ENCODE measurements at regions not wholly inside any gene's neighbourhood (a gene's known extent, or its start where the extent isn't known, plus 50 kb on each side); places are given as distances from the start of the nearest gene placed in this dataset.

DNA sequence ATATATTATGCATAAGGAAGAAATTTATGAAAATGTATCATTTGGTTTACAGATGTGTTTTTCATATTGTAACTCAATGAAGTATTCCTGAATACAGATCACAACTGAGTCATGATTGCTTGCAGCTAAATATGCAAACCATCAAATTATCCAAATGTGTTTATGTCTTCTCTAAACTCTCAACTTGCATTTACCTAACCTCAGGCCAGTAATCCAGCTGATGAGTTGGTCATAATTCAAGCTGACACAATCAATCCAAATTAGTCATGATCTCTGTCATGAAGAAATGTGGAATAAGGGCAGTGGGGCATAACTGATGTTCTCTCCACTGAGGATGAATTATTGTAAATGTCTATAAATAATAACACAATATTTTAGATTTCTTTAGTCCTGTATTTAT, 104.8 kb upstream of the CNTN1 start:
- in situ Hi-C loops (cut with HindIII; ENCODE audit: low pct_unique_long_range_greater_than_20kb, low sequenced_read_pairs), result no loop called here
- DNase-seq (ENCODE audit: low read depth), result no peak

DNA sequence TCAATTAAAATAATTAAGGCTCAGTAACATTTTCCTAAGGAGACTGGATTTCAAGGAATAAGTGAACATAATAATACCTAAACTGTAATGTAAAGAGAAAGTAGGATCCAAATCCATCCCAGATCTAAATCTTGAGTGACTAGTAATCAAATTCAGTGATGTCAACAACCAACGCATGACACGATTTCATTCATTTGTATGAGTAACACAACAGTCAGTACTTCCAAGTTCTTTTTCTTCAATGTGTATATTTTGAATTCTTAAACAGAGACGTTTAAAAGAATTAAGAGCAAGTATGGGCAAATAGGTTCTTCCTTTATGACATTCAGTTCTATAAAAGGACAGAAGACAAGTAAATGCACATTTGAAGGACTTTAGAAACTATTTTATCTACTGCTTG, 104.3 kb upstream of the CNTN1 start:
- DNase-seq (ENCODE audit: low read depth), result no peak
- in situ Hi-C loops (cut with HindIII; ENCODE audit: low pct_unique_long_range_greater_than_20kb, low sequenced_read_pairs), result no loop called here

DNA sequence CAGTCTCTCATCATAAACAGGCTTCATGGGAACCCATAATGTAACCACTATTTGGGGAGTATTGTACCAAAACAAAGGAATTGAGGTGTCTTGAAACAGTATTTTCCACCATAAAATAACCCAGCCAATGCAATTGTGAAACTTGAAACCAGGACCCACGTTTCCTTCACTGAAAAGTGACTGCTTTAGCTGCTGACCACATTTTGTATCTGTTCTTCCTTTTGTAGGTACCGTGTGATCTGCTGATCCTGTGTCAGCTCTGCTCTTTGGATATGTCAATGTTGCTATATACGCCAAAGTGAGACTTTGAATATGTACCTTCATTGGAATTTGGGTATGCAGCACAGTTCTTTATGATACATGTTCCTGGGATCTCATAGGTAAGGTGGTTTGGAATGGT, 95.1 kb upstream of the CNTN1 start:
- in situ Hi-C loops (cut with HindIII; ENCODE audit: low pct_unique_long_range_greater_than_20kb, low sequenced_read_pairs), result no loop called here
- no peak for DNase-seq (ENCODE audit: low read depth)

DNA sequence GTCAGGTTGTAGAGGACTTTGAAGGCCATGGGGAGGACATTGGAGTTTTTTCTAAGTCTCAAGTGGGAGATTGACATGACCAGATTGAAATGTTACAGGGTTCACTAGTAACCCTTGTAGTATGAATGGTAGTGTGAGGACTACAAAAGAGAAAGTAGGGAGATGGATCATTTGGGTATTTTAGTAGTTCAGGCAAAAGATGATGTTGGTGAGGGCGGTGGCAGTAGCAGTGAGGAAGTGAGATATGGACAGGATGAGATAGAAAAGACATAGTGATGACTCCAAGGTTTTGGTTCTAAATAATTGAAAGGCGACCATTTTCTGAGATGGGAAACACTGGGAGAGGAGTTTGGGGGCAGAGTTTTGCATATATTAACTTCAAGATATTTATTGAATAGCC, 94.2 kb upstream of the CNTN1 start:
- in situ Hi-C loops (cut with HindIII; ENCODE audit: low pct_unique_long_range_greater_than_20kb, low sequenced_read_pairs), result no loop called here
- DNase-seq (ENCODE audit: low read depth), result no peak

DNA sequence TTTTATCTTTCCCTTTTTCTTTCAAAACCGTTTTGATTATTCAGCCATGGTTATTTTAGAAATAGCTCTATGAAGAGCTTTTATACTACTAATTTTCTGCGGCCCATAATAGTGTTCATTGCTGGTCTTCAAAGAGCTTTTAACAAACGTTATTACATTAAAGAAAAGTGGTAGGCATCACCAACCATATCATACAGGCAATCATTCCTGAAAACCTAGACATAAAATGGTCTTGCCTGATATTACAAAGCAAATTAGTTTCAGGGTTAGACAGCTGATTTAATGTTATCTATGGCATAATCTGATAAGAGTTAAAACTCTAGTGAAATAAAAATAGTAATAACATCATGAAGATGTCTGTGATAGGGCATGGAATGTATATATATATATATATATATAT, 89.7 kb upstream of the CNTN1 start:
- in situ Hi-C loops (cut with HindIII; ENCODE audit: low pct_unique_long_range_greater_than_20kb, low sequenced_read_pairs), result no loop called here
- no peak for DNase-seq (ENCODE audit: low read depth)

DNA sequence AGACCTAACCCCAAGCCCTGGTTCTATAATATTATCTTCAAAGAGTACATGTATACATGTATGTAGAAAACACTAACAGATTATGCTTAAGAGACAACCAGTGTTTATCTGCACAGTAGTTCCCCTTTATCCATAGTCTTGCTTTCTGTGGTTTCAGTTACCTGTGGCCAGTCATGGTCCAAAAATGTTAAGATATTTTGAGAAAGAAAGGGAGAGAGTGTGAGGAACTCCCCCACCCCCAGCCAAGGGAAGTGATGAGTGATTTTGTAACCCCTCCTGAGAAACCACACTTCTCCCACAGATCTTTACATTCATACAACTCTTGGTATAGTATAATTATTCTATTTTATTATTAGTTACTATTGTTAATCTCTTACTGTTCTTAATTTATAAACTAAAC, 77.3 kb upstream of the CNTN1 start:
- in situ Hi-C loops (cut with HindIII; ENCODE audit: low pct_unique_long_range_greater_than_20kb, low sequenced_read_pairs), result no loop called here
- no peak for DNase-seq (ENCODE audit: low read depth)

DNA sequence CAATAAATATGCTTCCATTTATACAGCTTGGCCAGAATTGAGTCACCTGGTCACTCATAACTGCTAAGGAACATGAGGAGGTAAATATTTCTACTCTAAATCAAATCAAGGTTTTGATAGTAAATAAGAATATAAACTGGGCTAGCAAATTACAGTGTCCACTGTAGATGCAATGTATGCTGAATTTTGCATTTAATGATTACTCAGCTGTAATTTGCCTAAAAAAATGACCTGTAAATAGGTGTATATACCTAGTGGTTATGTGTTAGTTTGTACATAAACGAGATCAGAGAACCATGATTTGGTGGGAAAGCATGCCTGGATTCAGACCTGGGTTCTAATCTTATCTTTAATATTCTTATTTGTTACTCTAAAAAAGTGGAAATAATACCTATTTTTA, 76.6 kb upstream of the CNTN1 start:
- no peak for DNase-seq (ENCODE audit: low read depth)
- in situ Hi-C loops (cut with HindIII; ENCODE audit: low pct_unique_long_range_greater_than_20kb, low sequenced_read_pairs), result no loop called here

DNA sequence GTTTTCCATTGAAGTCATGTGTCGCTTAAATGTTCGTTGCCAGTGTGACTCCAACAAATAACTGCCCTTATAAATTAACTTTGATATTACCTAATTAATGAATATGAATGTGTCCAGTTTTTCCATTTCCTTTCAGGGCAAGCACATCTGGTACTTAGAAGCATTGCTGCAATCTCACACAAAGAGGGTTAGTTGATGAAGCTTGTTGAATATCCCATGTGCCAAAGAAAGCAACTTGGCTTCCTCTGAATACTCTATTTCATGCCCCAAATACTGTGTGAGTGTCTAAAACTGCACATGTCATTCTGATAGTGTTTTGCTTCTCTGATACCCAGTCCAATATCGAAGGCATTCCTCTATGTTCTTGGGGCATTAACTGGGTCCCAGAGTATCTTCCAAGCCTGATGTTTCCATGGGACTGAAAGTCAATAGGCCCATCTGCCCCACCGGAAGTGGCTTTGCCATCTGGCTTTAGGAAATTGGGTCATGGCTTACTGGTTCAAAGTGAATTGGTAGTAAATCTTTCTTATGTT, 75.8 kb upstream of the CNTN1 start:
- in situ Hi-C loops (cut with HindIII; ENCODE audit: low pct_unique_long_range_greater_than_20kb, low sequenced_read_pairs), result no loop called here
- no peak for DNase-seq (ENCODE audit: low read depth)

DNA sequence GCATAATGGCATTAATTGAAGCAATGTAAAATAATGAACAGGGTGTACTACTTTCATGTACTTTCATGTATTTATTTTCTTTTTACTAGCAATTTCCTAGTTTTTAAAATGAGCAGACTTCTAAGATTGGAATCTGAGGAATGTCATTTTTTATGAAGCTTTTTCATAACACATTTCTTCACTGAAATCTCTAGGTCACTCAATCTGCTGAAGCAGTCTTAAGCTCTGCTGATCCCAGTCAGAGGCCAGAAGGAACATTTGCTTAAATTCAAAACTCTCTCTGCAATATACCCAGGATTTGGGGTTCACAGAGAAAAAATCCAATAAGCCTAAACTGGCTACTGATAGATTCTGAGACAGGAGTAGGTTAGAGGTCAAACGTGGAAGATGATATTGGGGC, 73.6 kb upstream of the CNTN1 start:
- in situ Hi-C loops (cut with HindIII; ENCODE audit: low pct_unique_long_range_greater_than_20kb, low sequenced_read_pairs), result no loop called here
- no peak for DNase-seq (ENCODE audit: low read depth)

DNA sequence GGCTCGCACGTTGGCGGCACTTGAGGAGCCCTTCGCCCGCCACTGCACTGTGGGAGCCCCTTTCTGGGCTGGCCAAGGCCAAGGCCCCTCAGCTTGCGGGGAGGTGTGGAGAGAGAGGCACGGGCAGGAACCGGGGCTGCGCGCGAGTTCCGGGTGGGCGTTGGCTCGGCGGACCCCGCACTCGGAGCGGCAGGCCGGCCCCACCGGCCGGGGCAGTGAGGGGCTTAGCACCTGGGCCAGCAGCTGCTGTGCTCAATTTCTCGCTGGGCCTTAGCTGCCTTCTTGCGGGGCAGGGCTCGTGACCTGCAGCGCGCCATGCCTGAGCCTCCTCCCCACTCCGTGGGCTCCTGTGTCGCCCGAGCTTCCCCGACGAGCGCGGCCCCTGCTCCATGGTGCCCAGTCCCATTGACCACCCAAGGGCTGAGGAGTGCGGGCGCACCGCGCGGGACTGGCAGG, 71.6 kb upstream of the CNTN1 start:
- no peak for DNase-seq (ENCODE audit: low read depth)
- in situ Hi-C loops (cut with HindIII; ENCODE audit: low pct_unique_long_range_greater_than_20kb, low sequenced_read_pairs), result no loop called here

DNA sequence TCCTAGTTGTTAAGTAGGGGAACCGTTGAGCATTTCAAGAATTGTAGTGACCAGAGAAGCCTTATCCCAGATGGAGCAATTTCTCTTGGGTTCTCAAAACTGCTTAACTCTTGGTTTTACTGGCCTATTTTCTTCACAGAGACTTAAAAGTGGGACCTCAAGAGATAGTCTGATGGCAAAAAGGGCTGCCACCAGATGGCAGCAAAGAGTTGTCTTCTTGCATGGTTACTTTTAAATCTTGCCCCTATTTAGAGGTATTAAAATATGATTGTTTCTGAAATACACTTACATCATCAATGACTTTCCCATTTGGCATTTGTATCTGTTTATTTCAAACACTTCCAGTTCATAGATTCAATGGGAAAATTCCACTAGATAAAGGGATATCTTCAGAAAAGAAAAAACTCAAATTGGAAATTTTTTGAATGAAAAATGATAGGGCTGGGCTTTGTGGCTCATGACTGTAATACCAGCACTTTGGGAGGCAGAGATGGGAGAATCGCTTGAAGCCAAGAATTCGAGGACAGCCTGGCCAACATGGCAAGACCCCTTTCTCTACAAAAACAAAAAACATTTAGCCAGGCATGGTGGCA, 69.9 kb upstream of the CNTN1 start:
- peak; percentile 17 for DNase-seq (ENCODE audit: low read depth)
- in situ Hi-C loops (cut with HindIII; ENCODE audit: low pct_unique_long_range_greater_than_20kb, low sequenced_read_pairs), result no loop called here

DNA sequence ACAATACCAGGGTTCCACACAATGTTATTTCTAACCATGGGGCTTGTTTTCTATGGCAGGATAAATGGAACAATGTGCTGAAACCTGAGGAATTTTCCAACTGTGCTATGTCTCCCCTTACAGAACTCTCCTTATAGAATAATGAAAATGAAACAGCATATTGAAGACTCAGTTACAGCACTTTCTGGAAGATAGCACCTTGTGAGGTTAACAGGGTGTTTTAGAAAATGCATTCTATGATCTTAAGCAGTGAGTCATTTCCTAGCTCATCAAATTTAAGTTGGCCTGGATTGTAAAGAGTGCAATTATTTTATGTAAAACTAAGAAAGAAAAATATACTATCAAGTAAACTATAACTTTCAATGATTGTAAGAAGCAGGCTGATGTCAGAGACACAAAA, 60.1 kb upstream of the CNTN1 start:
- in situ Hi-C loops (cut with HindIII; ENCODE audit: low pct_unique_long_range_greater_than_20kb, low sequenced_read_pairs), result no loop called here

DNA sequence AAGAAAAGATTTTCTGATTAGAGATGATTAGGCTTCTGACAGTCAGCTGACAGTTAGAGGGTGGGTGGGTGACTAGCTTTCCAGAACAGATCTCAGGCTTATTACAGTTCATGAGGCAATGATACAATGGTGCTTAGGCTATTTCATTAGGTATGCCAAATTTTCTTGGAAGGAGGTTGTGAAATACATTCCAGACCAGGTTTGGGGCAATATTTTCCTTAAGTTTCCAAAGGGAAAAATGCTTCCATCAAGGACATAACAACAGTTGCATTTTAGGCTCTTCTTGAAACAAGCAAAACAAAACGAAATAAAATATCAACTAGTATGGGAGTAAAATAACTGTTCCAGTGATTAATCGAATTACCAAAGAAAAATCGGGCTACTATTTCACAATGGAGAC, 59.3 kb upstream of the CNTN1 start:
- in situ Hi-C loops (cut with HindIII; ENCODE audit: low pct_unique_long_range_greater_than_20kb, low sequenced_read_pairs), result no loop called here
- no peak for DNase-seq (ENCODE audit: low read depth)

More for the DNA sequence above, 60.1 kb upstream of the CNTN1 start:
- no peak for DNase-seq (ENCODE audit: low read depth)

DNA sequence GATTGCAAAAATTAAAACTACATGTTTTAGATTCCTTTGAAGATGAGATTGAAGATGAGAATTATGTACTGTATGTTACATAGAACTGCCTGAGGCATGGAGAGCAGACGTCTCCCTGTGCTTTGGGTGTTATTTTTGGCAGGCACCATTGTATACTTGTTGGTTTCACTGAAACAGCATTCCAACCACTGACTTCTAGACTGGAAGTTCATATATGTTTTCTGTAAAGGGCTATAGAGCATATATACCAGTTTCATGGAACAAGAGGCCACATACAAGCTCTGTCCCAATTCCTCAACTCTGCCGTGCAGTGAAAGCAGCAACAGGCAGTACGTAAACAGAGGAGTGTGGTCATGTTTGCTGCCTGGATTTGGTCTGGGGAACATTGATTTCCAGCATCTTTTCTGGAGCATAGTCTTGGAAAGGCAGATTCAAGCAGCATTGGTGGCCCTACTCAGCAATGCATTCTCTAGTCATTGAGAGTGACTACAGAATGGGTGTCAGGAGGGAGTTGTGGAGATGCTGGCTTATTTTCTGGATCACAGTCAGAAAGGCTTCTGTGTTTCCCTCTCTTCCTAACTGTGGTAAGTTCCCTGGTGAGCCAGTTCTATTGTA, 57.6 kb upstream of the CNTN1 start:
- no peak for DNase-seq (ENCODE audit: low read depth)
- in situ Hi-C loops (cut with HindIII; ENCODE audit: low pct_unique_long_range_greater_than_20kb, low sequenced_read_pairs), result no loop called here

DNA sequence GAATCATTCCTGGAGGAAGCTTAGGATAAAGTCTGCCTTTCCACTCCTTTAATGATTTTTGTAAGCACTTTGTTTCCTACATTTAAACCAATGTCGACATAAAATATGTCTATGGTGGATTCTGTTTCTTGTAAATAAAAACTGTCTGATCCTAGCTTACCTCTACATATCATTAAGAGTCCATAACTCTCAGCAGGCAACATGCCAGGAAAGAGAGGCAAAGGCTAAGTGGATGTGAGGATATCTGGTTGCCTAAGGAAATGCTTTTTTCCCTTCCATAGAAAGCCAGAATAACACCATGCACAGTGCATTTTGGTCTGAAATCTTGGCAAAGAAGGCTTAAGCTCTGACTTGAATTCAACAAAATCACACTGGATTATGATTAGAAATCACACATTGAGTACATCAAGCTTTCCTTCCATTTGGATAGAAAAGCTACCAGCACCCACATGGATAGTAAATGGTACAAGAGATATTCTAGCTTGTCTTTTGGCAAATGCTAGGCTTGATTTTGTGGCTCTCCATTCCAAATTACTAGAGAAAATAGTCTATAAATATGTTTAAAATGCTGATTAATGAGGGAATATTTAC, 57.0 kb upstream of the CNTN1 start:
- no peak for DNase-seq (ENCODE audit: low read depth)
- in situ Hi-C loops (cut with HindIII; ENCODE audit: low pct_unique_long_range_greater_than_20kb, low sequenced_read_pairs), result no loop called here
